Stimulated activated naive CD8-positive, alpha-beta T cell treated with anti-CD3 and anti-CD28 coated beads, Interleukin-15, Interleukin-2, amounts not matched to agents 100 U/mL and 50 U/mL, for 24 hours (primary cell): ENCODE measurements at regions not wholly inside any gene's neighbourhood (a gene's known extent, or its start where the extent isn't known, plus 50 kb on each side); places are given as distances from the start of the nearest gene placed in this dataset.

ENCODE experiments used
- ATAC-seq: fragments of 150-1000 bp; cut with Tn5 transposase; one replicate; pipeline ENCODE4 v1.10.0; 2021
- DNase-seq: peaks from one replicate; pipeline ENCODE4 v3.0.0; 2021

GRCh38 chr6:4615891-4616290 lies 160.3 kb upstream of the CDYL start:
- DNase-seq (no peak), ATAC-seq (no peak)

GRCh38 chr6:4615231-4615630 lies 161.0 kb upstream of the CDYL start:
- DNase-seq (no peak), ATAC-seq (no peak)

- DNase-seq: no peak
- ATAC-seq: no peak
Measured at GRCh38 chr6:4614637-4615036, 161.6 kb upstream of the CDYL start.

GRCh38 chr6:4613795-4614194 lies 162.4 kb upstream of the CDYL start:
- ATAC-seq: no peak
- DNase-seq: no peak

GRCh38 chr6:4613381-4613780 lies 162.8 kb upstream of the CDYL start:
- no peak for ATAC-seq

GRCh38 chr6:4612636-4613171 lies 163.5 kb upstream of the CDYL start:
- no peak for ATAC-seq
- DNase-seq: no peak

More at GRCh38 chr6:4613381-4613780, 162.8 kb upstream of the CDYL start:
- DNase-seq: no peak

- no peak for DNase-seq
- no peak for ATAC-seq
Measured at GRCh38 chr6:4611429-4612129, 164.6 kb upstream of the CDYL start.

GRCh38 chr6:4610256-4610655 lies 165.9 kb upstream of the CDYL start:
- ATAC-seq (no peak), DNase-seq (no peak)

- ATAC-seq: no peak
- DNase-seq: no peak
Measured at GRCh38 chr6:4608361-4609115, 167.7 kb upstream of the CDYL start.

- DNase-seq (no peak), ATAC-seq (peak; percentile 40)
Measured at GRCh38 chr6:4607793-4608192, 168.4 kb upstream of the CDYL start.

- DNase-seq (no peak), ATAC-seq (no peak)
Measured at GRCh38 chr6:4606821-4607704, 169.1 kb upstream of the CDYL start.

GRCh38 chr6:4606016-4606415 lies 170.2 kb upstream of the CDYL start:
- ATAC-seq (no peak), DNase-seq (no peak)

- no peak for ATAC-seq
Measured at GRCh38 chr6:4603856-4604369, 172.3 kb upstream of the CDYL start.

GRCh38 chr6:4603291-4603690 lies 172.9 kb upstream of the CDYL start:
- ATAC-seq (no peak), DNase-seq (no peak)

More at GRCh38 chr6:4603856-4604369, 172.3 kb upstream of the CDYL start:
- no peak for DNase-seq

- ATAC-seq (no peak), DNase-seq (no peak)
Measured at GRCh38 chr6:4599924-4600323, 176.3 kb upstream of the CDYL start.

GRCh38 chr6:4598384-4598995 lies 177.7 kb upstream of the CDYL start:
- ATAC-seq (no peak), DNase-seq (no peak)

GRCh38 chr6:4593951-4594350 lies 182.3 kb upstream of the CDYL start:
- DNase-seq: no peak
- peak; percentile 63 for ATAC-seq

GRCh38 chr6:4592026-4592425 lies 184.2 kb upstream of the CDYL start:
- no peak for DNase-seq
- no peak for ATAC-seq

- no peak for ATAC-seq
- no peak for DNase-seq
Measured at GRCh38 chr6:4591218-4591617, 185.0 kb upstream of the CDYL start.

GRCh38 chr6:4589295-4589694 lies 186.9 kb upstream of the CDYL start:
- ATAC-seq (no peak), DNase-seq (no peak)

GRCh38 chr6:4588581-4588980 lies 187.6 kb upstream of the CDYL start:
- ATAC-seq (no peak), DNase-seq (no peak)

GRCh38 chr6:4588163-4588562 lies 188.0 kb upstream of the CDYL start:
- ATAC-seq (no peak), DNase-seq (no peak)
